K562 (cell line): ENCODE measurements at regions not wholly inside any gene's neighbourhood (a gene's known extent, or its start where the extent isn't known, plus 50 kb on each side); places are given as distances from the start of the nearest gene placed in this dataset.

ENCODE experiments used
- ATAC-seq: fragments of 200-7000 bp; cut with Tn5 transposase; 3 replicates; pipeline ENCODE4 v1.9.1; 2020; ENCODE audit warnings: moderate library complexity
- BruUV-seq: library from RNA; stranded (reverse); fragments of 400-500 nt; replicated peaks from 2 replicates; lab custom pipeline; 2021; lab: Mats Ljungman, UMichigan
- CTCF ChIA-PET: fragments of 300-600 bp; formaldehyde crosslinking; extraction: SDS; loops from one replicate; lab custom pipeline; 2021; ENCODE audit warnings: low intra/inter-chr PET ratio; lab: Yijun Ruan, JAX
- POLR2A ChIA-PET: fragments of 300-600, 350-650 bp; sonication (Branson Sonifier 250); formaldehyde crosslinking; extraction: SDS; loops from one replicate; lab custom pipeline; 2021; ENCODE audit warnings: antibody characterized with exemption, inconsistent platforms; lab: Yijun Ruan, JAX
- DNase-seq, 4 experiments: peaks; one replicate each; pipeline versions ENCODE4 v3.0.0 to v3.0.0-alpha.2; 2011 to 2018; ENCODE audit warnings: low spot score in 3 of 4, mixed read lengths in 3 of 4; ENCODE audit errors: extremely low read depth in 1 of 4
- FAIRE-seq: peaks from 2 replicates; lab custom pipeline; 2011; peaks lifted over from hg19 to GRCh38; lab: Jason Lieb, UNC
- H2AFZ ChIP-seq: 2 replicates; pipeline ENCODE4 v1.6.0; 2011; ENCODE audit warnings: low read depth, low read length, control low read depth, inconsistent platforms
- H3K27ac ChIP-seq: fragments of 200-600 bp; 3 replicates; pipeline ENCODE4 v1.8.0; 2011; ENCODE audit warnings: low read depth, mild to moderate bottlenecking, control low read depth, inconsistent platforms, low read length, moderate library complexity, mixed read lengths; ENCODE audit errors: extremely low read depth
- H3K27me3 ChIP-seq, 2 experiments: fragments of 300-600 bp in 1 of 2; 2 replicates in 1 of 2; 3 replicates in 1 of 2; pipeline versions ENCODE4 v1.6.0 to v1.8.0; 2011; ENCODE audit warnings: inconsistent platforms in 2 of 2, low read length in 2 of 2, mild to moderate bottlenecking in 1 of 2, mixed read lengths in 1 of 2, moderate library complexity in 1 of 2; ENCODE audit not compliant: control insufficient read depth in 2 of 2, insufficient read depth in 2 of 2
- H3K36me3 ChIP-seq: fragments of 300-600 bp; 3 replicates; pipeline ENCODE4 v1.8.0; 2011; ENCODE audit warnings: mild to moderate bottlenecking, low read length, inconsistent platforms; ENCODE audit not compliant: control insufficient read depth, insufficient read depth
- H3K4me1 ChIP-seq, 2 experiments: fragments of 200-600 bp in 1 of 2; replicated peaks in 1 of 2; 2 replicates in 1 of 2; 3 replicates in 1 of 2; pipeline versions ENCODE4 v1.5.1 to v1.8.0; 2011; ENCODE audit warnings: inconsistent platforms in 2 of 2, low read length in 2 of 2, mild to moderate bottlenecking in 1 of 2, mixed read lengths in 1 of 2, moderate library complexity in 1 of 2; ENCODE audit not compliant: control insufficient read depth in 2 of 2, insufficient read depth in 2 of 2
- H3K4me2 ChIP-seq: 2 replicates; pipeline ENCODE4 v1.6.1; 2011; ENCODE audit warnings: low read length, control low read depth, inconsistent platforms, mixed read lengths; ENCODE audit not compliant: insufficient read depth
- H3K4me3 ChIP-seq: fragments of 200-600 bp; sonication (generic), shearing (Covaris generic); 2 replicates; pipeline ENCODE4 v1.5.1; 2016; ENCODE audit warnings: control low read depth, inconsistent platforms
- H3K79me2 ChIP-seq: fragments of 200-600 bp; 3 replicates; pipeline ENCODE4 v1.8.0; 2011; ENCODE audit warnings: low read length, inconsistent platforms; ENCODE audit not compliant: control insufficient read depth, insufficient read depth
- H3K9ac ChIP-seq, 2 experiments: 2 replicates each; pipeline versions ENCODE4 v1.6.0 to v1.6.1; 2011; ENCODE audit warnings: low read depth in 2 of 2, low read length in 2 of 2, control low read depth in 1 of 2, inconsistent platforms in 1 of 2, mild to moderate bottlenecking in 1 of 2, mixed read lengths in 1 of 2; ENCODE audit not compliant: insufficient read depth in 1 of 2
- H3K9me1 ChIP-seq: one replicate; pipeline ENCODE4 v1.6.0; 2011; ENCODE audit warnings: inconsistent platforms, mild to moderate bottlenecking, low read length, moderate library complexity; ENCODE audit not compliant: control insufficient read depth, insufficient read depth
- H3K9me3 ChIP-seq: replicated peaks from 2 replicates; pipeline ENCODE4 v1.5.1; 2011; ENCODE audit warnings: low read depth, low read length, inconsistent platforms; ENCODE audit not compliant: control insufficient read depth, insufficient read depth
- H4K20me1 ChIP-seq: replicated peaks from 2 replicates; pipeline ENCODE4 v1.6.1; 2011; ENCODE audit warnings: low read length, inconsistent platforms, mixed read lengths; ENCODE audit not compliant: control insufficient read depth, insufficient read depth
- ARID1B ChIP-seq: fragments of 450-650 bp; IDR thresholded peaks from 2 replicates; pipeline ENCODE4 v1.6.1; 2016; ENCODE audit warnings: antibody characterized with exemption, mild to moderate bottlenecking, inconsistent platforms
- ARID2 ChIP-seq: fragments of 450-650 bp; IDR thresholded peaks from 2 replicates; pipeline ENCODE4 v1.6.1; 2017; ENCODE audit warnings: antibody characterized with exemption, mild to moderate bottlenecking
- BDP1 ChIP-seq: IDR thresholded peaks from 3 replicates; pipeline ENCODE4 v1.6.1; 2011; ENCODE audit not compliant: insufficient read length, insufficient read depth
- CBX2 ChIP-seq: fragments of 200-600 bp; sonication (generic); IDR thresholded peaks from one replicate; pipeline ENCODE4 v1.6.1; 2012; ENCODE audit warnings: mild to moderate bottlenecking, low read length, inconsistent platforms; ENCODE audit not compliant: insufficient read depth, poor library complexity, severe bottlenecking
- CREM ChIP-seq: IDR thresholded peaks from 2 replicates; pipeline ENCODE4 v1.6.1; 2014; ENCODE audit warnings: antibody characterized with exemption, low read depth
- EZH2 ChIP-seq: IDR thresholded peaks from 2 replicates; pipeline ENCODE4 v1.6.1; 2012; ENCODE audit warnings: low read depth, mild to moderate bottlenecking, inconsistent platforms, low read length, borderline replicate concordance
- HMGN3 ChIP-seq: IDR thresholded peaks from 2 replicates; pipeline ENCODE4 v1.6.1; 2011; ENCODE audit warnings: borderline replicate concordance, low read depth, mild to moderate bottlenecking, mixed read lengths, low read length; ENCODE audit not compliant: insufficient read length; ENCODE audit errors: extremely low read depth
- MEF2D ChIP-seq: conservative IDR thresholded peaks from 2 replicates; pipeline ENCODE4 v1.6.1; 2016; ENCODE audit warnings: low read depth, missing genetic modification characterization, missing compliant biosample characterization
- MTA2 ChIP-seq: fragments of 450-650 bp; IDR thresholded peaks from 2 replicates; pipeline ENCODE4 v1.6.1; 2016; ENCODE audit warnings: low read depth
- RCOR1 ChIP-seq, 2 experiments: IDR thresholded peaks; 2 replicates each; pipeline ENCODE4 v1.6.1; 2012; ENCODE audit warnings: low read depth in 2 of 2, low read length in 2 of 2, borderline replicate concordance in 1 of 2, improper control_type of control experiment in 1 of 2
- SMAD4 ChIP-seq: fragments of 250-450 bp; sonication (Bioruptor Pico); conservative IDR thresholded peaks from 2 replicates; pipeline ENCODE4 v1.8.0; 2021; ENCODE audit warnings: inconsistent platforms, mild to moderate bottlenecking, moderate library complexity
- TCF15 ChIP-seq: fragments of 250-450 bp; sonication (Bioruptor Pico); IDR thresholded peaks from 2 replicates; pipeline ENCODE4 v1.8.0; 2022; ENCODE audit warnings: moderate library complexity, mild to moderate bottlenecking, inconsistent platforms
- TFAM ChIP-seq: fragments of 250-450 bp; sonication (Bioruptor Pico); conservative IDR thresholded peaks from 2 replicates; pipeline ENCODE4 v1.5.0; 2021; ENCODE audit warnings: mild to moderate bottlenecking, moderate library complexity
- THRAP3 ChIP-seq: fragments of 450-650 bp; IDR thresholded peaks from 2 replicates; pipeline ENCODE4 v1.6.1; 2016; ENCODE audit warnings: mild to moderate bottlenecking, inconsistent platforms, borderline replicate concordance
- ZBTB11 ChIP-seq, 3 experiments: fragments of 200-800 bp in 1 of 3; fragments of 250-450 bp in 1 of 3; fragments of 450-650 bp in 1 of 3; sonication (Bioruptor Pico) in 1 of 3; sonication (Bioruptor generic) in 1 of 3; formaldehyde crosslinking in 1 of 3; IDR thresholded peaks; 2 replicates each; pipeline versions ENCODE4 v1.6.1 to v1.8.0; 2016 to 2022; ENCODE audit warnings: mild to moderate bottlenecking in 2 of 3, missing genetic modification characterization in 2 of 3, missing compliant biosample characterization in 1 of 3, moderate library complexity in 1 of 3
- ZBTB33 ChIP-seq: sonication (generic); formaldehyde crosslinking; IDR thresholded peaks from 2 replicates; pipeline ENCODE4 v1.8.1; 2023; ENCODE audit warnings: mild to moderate bottlenecking, missing genetic modification reagents
- ZNF408 ChIP-seq: fragments of 250-450 bp; sonication (Bioruptor Pico); IDR thresholded peaks from 2 replicates; pipeline ENCODE4 v1.4.0; 2020; ENCODE audit warnings: low read depth, mild to moderate bottlenecking, moderate library complexity
- ZNF41 ChIP-seq: fragments of 250-450 bp; sonication (Bioruptor Pico); conservative IDR thresholded peaks from 2 replicates; pipeline ENCODE4 v1.4.0; 2020; ENCODE audit warnings: mild to moderate bottlenecking
- in situ Hi-C: fragments of 300-500 bp; cut with MboI; formaldehyde crosslinking; loops from 4 replicates; pipeline ENCODE4 v1.15.0; 2018; ENCODE audit warnings: inconsistent platforms, mixed read lengths
- intact Hi-C: fragments of 100-400 bp; cut with micrococcal nuclease; formaldehyde crosslinking; loops from 2 replicates; pipeline ENCODE4 v1.14.2; 2022

GRCh38 chr4:19093951-19094350 is 1072.4 kb upstream of the LCORL start (continued):
- TF ChIP-seq ZBTB11 (CRISPR knock-in tag; IDR thresholded peaks at IDR 0.05), result no peak
- no peak for TF ChIP-seq CBX2
- no peak for TF ChIP-seq MTA2
- TF ChIP-seq ZNF41 (CRISPR knock-in tag), result no peak
- TF ChIP-seq EZH2, result no peak
- TF ChIP-seq, all 486 proteins: peak for 0

GRCh38 chr4:19092797-19093196 is 1071.2 kb upstream of the LCORL start:
- in situ Hi-C loops (no loop called here), intact Hi-C loops (no loop called here)
- BruUV-seq, result no TSS peak
- no peaks in the 10 kb centered on the region for H4K20me1 ChIP-seq
- H3K79me2 ChIP-seq, result no peaks in the 10 kb centered on the region
- ATAC-seq (no peak), DNase-seq (no peak), FAIRE-seq (no peak)
- no peaks in the 10 kb centered on the region for H3K27me3 ChIP-seq
- H3K9ac ChIP-seq, result no peak overlapping the region
- no peak overlapping the region for H3K4me2 ChIP-seq
- POLR2A ChIA-PET, result no interaction called here
- no peaks in the 10 kb centered on the region for H3K4me1 ChIP-seq
- no peak overlapping the region for H3K4me3 ChIP-seq
- CTCF ChIA-PET, result no interaction called here
- H3K27ac ChIP-seq, result no peak overlapping the region
- TF ChIP-seq MEF2D (no peak), HMGN3 (no peak), SMAD4 (CRISPR knock-in tag) (no peak), ZBTB33 (CRISPR knock-in tag) (no peak), TFAM (CRISPR knock-in tag) (no peak), ARID2 (no peak), TCF15 (CRISPR knock-in tag) (no peak), THRAP3 (no peak), CREM (no peak), BDP1 (no peak), ARID1B (no peak), ZNF408 (CRISPR knock-in tag) (no peak), RCOR1 (IDR thresholded peaks at IDR 0.05; ENCODE audit: borderline replicate concordance in 1 of 2, low read depth in 2 of 2, low read length in 2 of 2) (no peak)
- no peak overlapping the region for H2AFZ ChIP-seq
- no peaks in the 10 kb centered on the region for H3K9me1 ChIP-seq
- H3K9me3 ChIP-seq, result no peaks in the 10 kb centered on the region
- no peaks in the 10 kb centered on the region for H3K36me3 ChIP-seq
